Left lung (tissue), 4 donors: ENCODE measurements at regions not wholly inside any gene's neighbourhood (a gene's known extent, or its start where the extent isn't known, plus 50 kb on each side); places are given as distances from the start of the nearest gene placed in this dataset.
A peak's percentile ranks its signal among the peaks of the same experiment; 100 is the strongest.

Experiments
- ATAC-seq: fragments of 200-7000 bp; cut with Tn5 transposase; one replicate; pipeline ENCODE4 v1.9.1; 2020; ENCODE audit warnings: moderate library complexity
- DNase-seq, 4 donors: peaks; one replicate each; pipeline ENCODE4 v3.0.0-alpha.2; 2013 to 2020
- H3K27ac ChIP-seq, 2 donors: fragments of 200-600 bp; sonication (generic) in 1 of 2; one replicate each; pipeline versions ENCODE4 v1.5.0 to v1.8.0; 2020 to 2021
- H3K27me3 ChIP-seq, 2 donors: fragments of 200-600 bp; sonication (generic) in 1 of 2; one replicate each; pipeline versions ENCODE4 v1.5.0 to v1.8.0; 2020 to 2021
- H3K36me3 ChIP-seq, 2 donors: fragments of 200-600 bp; sonication (generic) in 1 of 2; one replicate each; pipeline versions ENCODE4 v1.5.0 to v1.8.0; 2020 to 2021
- H3K4me1 ChIP-seq, 2 donors: fragments of 200-600 bp; one replicate each; pipeline ENCODE4 v1.8.0; 2021
- H3K4me3 ChIP-seq, 2 donors: fragments of 200-600 bp; sonication (generic) in 1 of 2; one replicate each; pipeline versions ENCODE4 v1.5.0 to v1.8.0; 2020 to 2021; ENCODE audit warnings: mild to moderate bottlenecking in 1 of 2
- H3K9me3 ChIP-seq, 2 donors: fragments of 200-600 bp; sonication (generic) in 1 of 2; one replicate each; pipeline versions ENCODE4 v1.5.0 to v1.8.0; 2020 to 2021
- intact Hi-C, 2 donors: fragments of 100-400 bp; cut with DNase I; formaldehyde crosslinking; loops; one replicate each; pipeline versions ENCODE4 v1.11.2 to v1.14.2; 2022
- TF ChIP-seq, protein P1 (sequence below), 2 donors: fragments of 200-600 bp; sonication (generic) in 1 of 2; IDR thresholded peaks; one replicate each; pipeline versions ENCODE4 v1.5.0 to v1.8.0; 2021; ENCODE audit warnings: antibody characterized with exemption in 2 of 2
- donor health status: DM: no; HTN: yes; CAD: no.
- donor health status: DM: no; HTN: no; CAD: no.

DNA sequence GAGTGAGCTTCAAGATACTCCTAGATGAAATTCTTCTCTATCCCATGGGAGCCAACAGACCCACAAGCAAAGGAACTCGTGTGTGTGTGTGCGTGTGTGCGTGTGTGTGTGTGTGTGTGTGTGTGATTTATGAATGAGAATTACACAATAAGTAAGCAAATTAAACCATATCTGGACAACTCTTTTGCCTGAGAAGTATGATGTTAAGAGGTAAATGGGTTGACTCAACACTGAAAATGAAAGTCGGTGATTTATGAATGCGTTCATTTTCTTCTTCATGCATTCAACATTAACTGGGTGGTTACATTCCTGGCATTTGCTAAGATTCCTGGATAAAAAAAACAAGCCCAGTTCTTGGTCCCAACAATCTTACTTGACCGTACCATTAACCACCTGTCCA is 171.3 kb upstream of the ZNF462 start:
- Histone ChIP-seq H3K4me3 (no peak overlapping the region), H3K4me1 (no peaks in the 10 kb centered on the region), H3K27me3 (no peaks in the 10 kb centered on the region), H3K9me3 (no peaks in the 10 kb centered on the region), H3K36me3 (no peaks in the 10 kb centered on the region), H3K27ac (no peak overlapping the region)
- no peak for ATAC-seq
- intact Hi-C loops: no loop called here
- TF ChIP-seq, protein P1, sequence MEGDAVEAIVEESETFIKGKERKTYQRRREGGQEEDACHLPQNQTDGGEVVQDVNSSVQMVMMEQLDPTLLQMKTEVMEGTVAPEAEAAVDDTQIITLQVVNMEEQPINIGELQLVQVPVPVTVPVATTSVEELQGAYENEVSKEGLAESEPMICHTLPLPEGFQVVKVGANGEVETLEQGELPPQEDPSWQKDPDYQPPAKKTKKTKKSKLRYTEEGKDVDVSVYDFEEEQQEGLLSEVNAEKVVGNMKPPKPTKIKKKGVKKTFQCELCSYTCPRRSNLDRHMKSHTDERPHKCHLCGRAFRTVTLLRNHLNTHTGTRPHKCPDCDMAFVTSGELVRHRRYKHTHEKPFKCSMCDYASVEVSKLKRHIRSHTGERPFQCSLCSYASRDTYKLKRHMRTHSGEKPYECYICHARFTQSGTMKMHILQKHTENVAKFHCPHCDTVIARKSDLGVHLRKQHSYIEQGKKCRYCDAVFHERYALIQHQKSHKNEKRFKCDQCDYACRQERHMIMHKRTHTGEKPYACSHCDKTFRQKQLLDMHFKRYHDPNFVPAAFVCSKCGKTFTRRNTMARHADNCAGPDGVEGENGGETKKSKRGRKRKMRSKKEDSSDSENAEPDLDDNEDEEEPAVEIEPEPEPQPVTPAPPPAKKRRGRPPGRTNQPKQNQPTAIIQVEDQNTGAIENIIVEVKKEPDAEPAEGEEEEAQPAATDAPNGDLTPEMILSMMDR (IDR thresholded peaks at IDR 0.05): no peak
- DNase-seq: no peak

DNA sequence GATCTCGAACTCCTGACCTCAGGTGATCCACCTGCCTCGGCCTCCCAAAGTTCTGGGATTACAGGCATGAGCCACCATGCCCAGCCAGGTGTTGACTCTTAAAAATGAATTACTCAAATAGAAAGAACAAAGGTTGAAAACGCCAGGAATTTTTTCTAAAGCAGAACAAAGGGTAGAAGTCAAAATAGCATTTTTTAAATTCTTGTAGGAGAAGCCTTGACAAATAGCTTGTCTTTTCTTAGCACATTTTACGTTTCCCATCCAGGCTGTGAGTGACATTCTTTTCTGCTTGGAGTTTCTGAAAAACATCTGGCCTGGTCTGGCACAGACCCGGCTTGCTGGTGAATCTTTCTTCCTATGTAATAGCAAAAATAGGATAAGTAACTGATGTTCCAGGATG is 169.4 kb upstream of the ZNF462 start:
- Histone ChIP-seq H3K9me3 (no peaks in the 10 kb centered on the region), H3K27me3 (no peaks in the 10 kb centered on the region), H3K36me3 (no peaks in the 10 kb centered on the region), H3K4me1 (peaks cover 0 to 2% of the 10 kb centered on the region in 2 donors), H3K27ac (no peak overlapping the region), H3K4me3 (no peak overlapping the region)
- TF ChIP-seq, protein P1 (IDR thresholded peaks at IDR 0.05): no peak
- ATAC-seq: no peak
- intact Hi-C loops: no loop called here
- DNase-seq: no peak

DNA sequence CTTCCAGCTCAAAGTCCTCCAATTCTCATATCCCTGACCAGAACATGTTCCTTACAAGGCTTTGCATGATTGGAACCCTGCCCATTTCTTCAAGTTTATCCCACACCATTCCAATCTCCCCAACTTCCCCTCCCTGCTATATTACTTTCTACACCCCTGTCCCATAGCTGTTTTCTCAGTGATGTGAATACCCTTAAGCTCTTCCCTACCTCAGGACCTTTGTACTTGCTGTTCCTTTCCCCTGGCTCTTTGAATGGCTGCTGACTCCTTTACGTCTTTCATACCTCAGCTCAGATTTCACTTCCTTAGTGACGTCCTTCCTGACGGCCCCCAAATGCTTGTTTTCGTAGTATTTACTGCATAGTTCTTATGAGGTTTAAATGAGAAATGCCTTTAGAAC is 166.2 kb upstream of the ZNF462 start:
- Histone ChIP-seq H3K4me3 (no peak overlapping the region), H3K27me3 (no peaks in the 10 kb centered on the region), H3K4me1 (peaks cover 0 to 3% of the 10 kb centered on the region in 2 donors), H3K36me3 (no peaks in the 10 kb centered on the region), H3K27ac (no peak overlapping the region), H3K9me3 (no peaks in the 10 kb centered on the region)
- ATAC-seq (no peak), DNase-seq (no peak)
- intact Hi-C loops: no loop called here
- TF ChIP-seq, protein P1 (IDR thresholded peaks at IDR 0.05): no peak

DNA sequence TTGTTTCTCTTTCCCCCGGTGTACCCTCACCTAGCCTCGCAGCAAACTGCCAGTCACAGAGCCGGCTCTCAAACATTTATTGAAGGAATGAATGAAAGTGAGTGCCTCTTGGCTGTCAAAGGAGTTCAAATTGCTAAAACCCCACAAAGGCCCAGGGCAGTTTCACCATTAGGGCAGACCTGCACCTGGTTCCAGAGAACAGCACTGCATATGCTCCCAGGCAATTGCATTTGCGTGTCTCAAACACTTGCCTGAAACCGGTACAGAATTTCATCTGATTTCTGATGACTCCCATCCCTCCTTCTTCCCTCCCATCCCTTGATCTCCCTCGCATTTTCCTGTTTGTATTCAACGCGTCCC is 165.6 kb upstream of the ZNF462 start:
- H3K27ac ChIP-seq: peak overlapping the region; percentile 14 to 57
- peaks cover 0 to 3% of the 10 kb centered on the region in 2 donors for H3K4me1 ChIP-seq
- TF ChIP-seq, protein P1 (IDR thresholded peaks at IDR 0.05): no peak
- ATAC-seq (peak; percentile 19), DNase-seq (no peak)
- H3K27me3 ChIP-seq: no peaks in the 10 kb centered on the region
- H3K4me3 ChIP-seq: no peak overlapping the region
- H3K9me3 ChIP-seq: no peaks in the 10 kb centered on the region
- H3K36me3 ChIP-seq: no peaks in the 10 kb centered on the region
- intact Hi-C loops: no loop called here

DNA sequence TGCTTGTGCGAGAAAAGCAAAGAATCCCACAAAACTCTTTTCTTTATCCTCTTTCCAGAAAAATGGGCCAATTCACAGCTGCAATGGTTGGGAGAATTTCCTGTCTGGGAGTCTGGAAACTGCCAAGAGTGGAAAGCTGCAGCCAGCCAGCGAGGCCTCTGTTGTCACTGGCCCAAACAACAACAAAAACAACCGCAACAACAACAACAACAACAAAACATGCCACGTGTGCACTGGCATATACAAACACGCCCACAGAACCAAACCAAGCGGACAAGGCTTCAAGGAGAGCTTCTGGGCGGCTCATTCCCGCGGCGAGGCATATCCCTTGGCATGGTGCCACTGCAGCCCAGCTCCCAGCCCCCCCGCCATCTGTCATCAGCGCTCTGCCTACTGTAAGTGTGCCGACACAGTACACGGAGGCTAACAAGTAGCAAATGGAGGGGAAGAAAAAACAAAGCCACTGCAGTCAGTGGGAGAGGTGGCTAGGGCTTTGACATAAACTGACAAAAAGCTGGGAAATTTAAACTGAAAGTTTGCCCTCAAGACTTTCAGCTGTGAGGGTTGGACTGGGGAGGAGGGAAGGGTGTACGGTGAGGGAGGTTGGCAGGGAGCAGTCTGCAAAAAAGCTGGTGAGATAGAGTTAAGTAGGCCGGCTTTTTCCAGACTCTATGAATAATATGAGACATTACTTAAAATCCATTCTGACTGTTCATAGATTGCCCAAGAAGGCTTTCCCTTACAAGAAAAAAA is 165.0 kb upstream of the ZNF462 start:
- TF ChIP-seq, protein P1 (IDR thresholded peaks at IDR 0.05): no peak
- Histone ChIP-seq H3K4me3 (no peak overlapping the region), H3K27me3 (no peaks in the 10 kb centered on the region), H3K4me1 (peaks cover 0 to 3% of the 10 kb centered on the region in 2 donors), H3K9me3 (no peaks in the 10 kb centered on the region), H3K36me3 (no peaks in the 10 kb centered on the region), H3K27ac (peak overlapping the region; percentile 14 to 57)
- peak; percentile 59 to 83 (median 78) for DNase-seq
- peak; percentile 84 for ATAC-seq
- intact Hi-C loops: no loop called here
